AML-193 (cell line): ENCODE measurements at regions not wholly inside any gene's neighbourhood (a gene's known extent, or its start where the extent isn't known, plus 50 kb on each side); places are given as distances from the start of the nearest gene placed in this dataset.

Experiments
- DNase-seq, 2 experiments: peaks; one replicate each; lab custom pipeline; 2025; lab: John Stamatoyannopoulos, UW

- DNase-seq = no peak
Observed at GRCh38 chr4:187181054-187181453, 457.4 kb upstream of the FAT1 start.

GRCh38 chr4:187183346-187183745 lies 459.7 kb upstream of the FAT1 start:
- no peak for DNase-seq

- DNase-seq = no peak
Observed at GRCh38 chr4:187183826-187184225, 460.2 kb upstream of the FAT1 start.

- no peak for DNase-seq
Observed at GRCh38 chr4:187184508-187184907, 460.9 kb upstream of the FAT1 start.

- DNase-seq = no peak
Observed at GRCh38 chr4:187188118-187188517, 464.5 kb upstream of the FAT1 start.

- no peak for DNase-seq
Observed at GRCh38 chr4:187188741-187189140, 465.1 kb upstream of the FAT1 start.

GRCh38 chr4:187190390-187190789 lies 466.7 kb upstream of the FAT1 start:
- no peak for DNase-seq

- no peak for DNase-seq
Observed at GRCh38 chr4:187191676-187192075, 468.0 kb upstream of the FAT1 start.

GRCh38 chr4:187192266-187192665 lies 468.6 kb upstream of the FAT1 start:
- no peak for DNase-seq

- no peak for DNase-seq
Observed at GRCh38 chr4:187193141-187193540, 469.5 kb upstream of the FAT1 start.

GRCh38 chr4:187204389-187204918 lies 480.8 kb upstream of the FAT1 start:
- no peak for DNase-seq

GRCh38 chr4:187207931-187208330 lies 484.3 kb upstream of the FAT1 start:
- no peak for DNase-seq

- no peak for DNase-seq
Observed at GRCh38 chr4:187208651-187209050, 485.0 kb upstream of the FAT1 start.

- no peak for DNase-seq
Observed at GRCh38 chr4:187209921-187210613, 486.4 kb upstream of the FAT1 start.

GRCh38 chr4:187212446-187213080 lies 488.9 kb upstream of the FAT1 start:
- no peak for DNase-seq

GRCh38 chr4:187215438-187215837 lies 491.8 kb upstream of the FAT1 start:
- no peak for DNase-seq

- no peak for DNase-seq
Observed at GRCh38 chr4:187218705-187219245, 495.1 kb upstream of the FAT1 start.

GRCh38 chr4:187224560-187224959 lies 500.9 kb upstream of the FAT1 start:
- DNase-seq = no peak

GRCh38 chr4:187227907-187228704 lies 504.4 kb upstream of the FAT1 start:
- no peak for DNase-seq

- no peak for DNase-seq
Observed at GRCh38 chr4:187232196-187232595, 508.5 kb upstream of the FAT1 start.

GRCh38 chr4:187232796-187233195 lies 509.1 kb upstream of the FAT1 start:
- no peak for DNase-seq

GRCh38 chr4:187235456-187236170 lies 512.0 kb upstream of the FAT1 start:
- DNase-seq = no peak
